ENCODE measurements at regions not wholly inside any gene's neighbourhood (a gene's known extent, or its start where the extent isn't known, plus 50 kb on each side); places are given as distances from the start of the nearest gene placed in this dataset.

- Mint-ChIP-seq H3K27ac (ENCODE audit: unreplicated experiment) (no peak overlapping the region), H3K36me3 (ENCODE audit: low read depth, unreplicated experiment) (no peaks in the 10 kb centered on the region), H3K4me3 (ENCODE audit: unreplicated experiment) (no peak overlapping the region), H3K27me3 (ENCODE audit: low read depth, unreplicated experiment) (no peaks in the 10 kb centered on the region), H3K4me1 (ENCODE audit: low read depth, unreplicated experiment) (peaks cover 7% of the 10 kb centered on the region), H3K9me3 (ENCODE audit: unreplicated experiment) (no peaks in the 10 kb centered on the region)
- no peak for FAIRE-seq
- peaks cover 10% of the 10 kb centered on the region for H3K4me1 ChIP-seq (ENCODE audit: insufficient read depth, low read length)
- H3K4me2 ChIP-seq (ENCODE audit: low read length) = no peak overlapping the region
- no peak overlapping the region for H3K4me3 ChIP-seq (ENCODE audit: insufficient read depth, low read depth, low read length)
- H4K20me1 ChIP-seq (ENCODE audit: insufficient read depth, low read length) = no peaks in the 10 kb centered on the region
- no peaks in the 10 kb centered on the region for H3K27me3 ChIP-seq (ENCODE audit: insufficient read depth, low read length)
- H3K9ac ChIP-seq (ENCODE audit: low read length) = no peak overlapping the region
- no peaks in the 10 kb centered on the region for H3K79me2 ChIP-seq (ENCODE audit: insufficient read depth, low read length)
- no peaks in the 10 kb centered on the region for H3K36me3 ChIP-seq (ENCODE audit: insufficient read depth, low read length)
- TF ChIP-seq EZH2 (IDR thresholded peaks at IDR 0.05; ENCODE audit: insufficient read depth, low read length) = no peak
- no peaks in the 10 kb centered on the region for H3K9me3 ChIP-seq (ENCODE audit: insufficient read depth, low read depth, low read length)
- no peak overlapping the region for H3K27ac ChIP-seq (ENCODE audit: low read depth, low read length)
- DNase-seq (ENCODE audit: low read depth) = no peak
- no peak overlapping the region for H2AFZ ChIP-seq (ENCODE audit: low read depth, low read length)
Measured at GRCh38 chr22:27148055-27148454, 490.7 kb downstream of the MIAT start.

- no peaks in the 10 kb centered on the region for H3K27me3 ChIP-seq (ENCODE audit: insufficient read depth, low read length)
- H3K4me2 ChIP-seq (ENCODE audit: low read length) = no peak overlapping the region
- H3K36me3 ChIP-seq (ENCODE audit: insufficient read depth, low read length) = no peaks in the 10 kb centered on the region
- no peak overlapping the region for H3K4me3 ChIP-seq (ENCODE audit: insufficient read depth, low read depth, low read length)
- H2AFZ ChIP-seq (ENCODE audit: low read depth, low read length) = no peak overlapping the region
- no peaks in the 10 kb centered on the region for H3K27me3 Mint-ChIP-seq (ENCODE audit: low read depth, unreplicated experiment)
- H3K27ac Mint-ChIP-seq (ENCODE audit: unreplicated experiment) = no peak overlapping the region
- no peaks in the 10 kb centered on the region for H4K20me1 ChIP-seq (ENCODE audit: insufficient read depth, low read length)
- no peak for DNase-seq (ENCODE audit: low read depth)
- H3K9ac ChIP-seq (ENCODE audit: low read length) = no peak overlapping the region
- H3K9me3 Mint-ChIP-seq (ENCODE audit: unreplicated experiment) = no peaks in the 10 kb centered on the region
- H3K4me1 Mint-ChIP-seq (ENCODE audit: low read depth, unreplicated experiment) = peaks cover 7% of the 10 kb centered on the region
- TF ChIP-seq EZH2 (IDR thresholded peaks at IDR 0.05; ENCODE audit: insufficient read depth, low read length) = no peak
- TF ChIP-seq CTCF (IDR thresholded peaks at IDR 0.05; ENCODE audit: insufficient read depth, low read depth, low read length) = no peak
- H3K9me3 ChIP-seq (ENCODE audit: insufficient read depth, low read depth, low read length) = no peaks in the 10 kb centered on the region
- no peak overlapping the region for H3K4me3 Mint-ChIP-seq (ENCODE audit: unreplicated experiment)
- FAIRE-seq = peak; percentile 9
- no peaks in the 10 kb centered on the region for H3K79me2 ChIP-seq (ENCODE audit: insufficient read depth, low read length)
- H3K4me1 ChIP-seq (ENCODE audit: insufficient read depth, low read length) = peaks cover 10% of the 10 kb centered on the region
- H3K36me3 Mint-ChIP-seq (ENCODE audit: low read depth, unreplicated experiment) = no peaks in the 10 kb centered on the region
- no peak overlapping the region for H3K27ac ChIP-seq (ENCODE audit: low read depth, low read length)
Measured at GRCh38 chr22:27148886-27149470, 491.6 kb downstream of the MIAT start.

- no peaks in the 10 kb centered on the region for H3K9me3 Mint-ChIP-seq (ENCODE audit: unreplicated experiment)
- peak overlapping the region; percentile 1 for H3K9ac ChIP-seq (ENCODE audit: low read length)
- H3K36me3 ChIP-seq (ENCODE audit: insufficient read depth, low read length) = no peaks in the 10 kb centered on the region
- H3K4me1 Mint-ChIP-seq (ENCODE audit: low read depth, unreplicated experiment) = peaks cover 6% of the 10 kb centered on the region
- H3K4me3 Mint-ChIP-seq (ENCODE audit: unreplicated experiment) = no peak overlapping the region
- FAIRE-seq = peak; percentile 41
- H3K79me2 ChIP-seq (ENCODE audit: insufficient read depth, low read length) = no peaks in the 10 kb centered on the region
- no peak overlapping the region for H3K27ac ChIP-seq (ENCODE audit: low read depth, low read length)
- peak overlapping the region; percentile 48 for H3K4me2 ChIP-seq (ENCODE audit: low read length)
- H3K4me3 ChIP-seq (ENCODE audit: insufficient read depth, low read depth, low read length) = no peak overlapping the region
- H3K4me1 ChIP-seq (ENCODE audit: insufficient read depth, low read length) = peaks cover 10% of the 10 kb centered on the region
- H3K27ac Mint-ChIP-seq (ENCODE audit: unreplicated experiment) = no peak overlapping the region
- H3K36me3 Mint-ChIP-seq (ENCODE audit: low read depth, unreplicated experiment) = no peaks in the 10 kb centered on the region
- no peak for TF ChIP-seq CTCF (IDR thresholded peaks at IDR 0.05; ENCODE audit: insufficient read depth, low read depth, low read length)
- no peak for TF ChIP-seq EZH2 (IDR thresholded peaks at IDR 0.05; ENCODE audit: insufficient read depth, low read length)
- H3K9me3 ChIP-seq (ENCODE audit: insufficient read depth, low read depth, low read length) = no peaks in the 10 kb centered on the region
- no peaks in the 10 kb centered on the region for H4K20me1 ChIP-seq (ENCODE audit: insufficient read depth, low read length)
- DNase-seq (ENCODE audit: low read depth) = peak; percentile 59
- H3K27me3 Mint-ChIP-seq (ENCODE audit: low read depth, unreplicated experiment) = no peaks in the 10 kb centered on the region
- peak overlapping the region; percentile 70 for H2AFZ ChIP-seq (ENCODE audit: low read depth, low read length)
- H3K27me3 ChIP-seq (ENCODE audit: insufficient read depth, low read length) = no peaks in the 10 kb centered on the region
Measured at GRCh38 chr22:27149921-27150543, 492.6 kb downstream of the MIAT start.

All from astrocyte (in vitro differentiated cells and primary cell).